HG02798 (cell line): ENCODE measurements at regions not wholly inside any gene's neighbourhood (a gene's known extent, or its start where the extent isn't known, plus 50 kb on each side); places are given as distances from the start of the nearest gene placed in this dataset.
A peak's percentile ranks its signal among the peaks of the same experiment; 100 is the strongest.

Experiments used
- ATAC-seq: cut with Tn5 transposase; IDR thresholded peaks from one replicate; pipeline ENCODE4 v1.9.1; 2021; ENCODE audit warnings: mild to moderate bottlenecking; ENCODE audit not compliant: unreplicated experiment, poor library complexity

DNA sequence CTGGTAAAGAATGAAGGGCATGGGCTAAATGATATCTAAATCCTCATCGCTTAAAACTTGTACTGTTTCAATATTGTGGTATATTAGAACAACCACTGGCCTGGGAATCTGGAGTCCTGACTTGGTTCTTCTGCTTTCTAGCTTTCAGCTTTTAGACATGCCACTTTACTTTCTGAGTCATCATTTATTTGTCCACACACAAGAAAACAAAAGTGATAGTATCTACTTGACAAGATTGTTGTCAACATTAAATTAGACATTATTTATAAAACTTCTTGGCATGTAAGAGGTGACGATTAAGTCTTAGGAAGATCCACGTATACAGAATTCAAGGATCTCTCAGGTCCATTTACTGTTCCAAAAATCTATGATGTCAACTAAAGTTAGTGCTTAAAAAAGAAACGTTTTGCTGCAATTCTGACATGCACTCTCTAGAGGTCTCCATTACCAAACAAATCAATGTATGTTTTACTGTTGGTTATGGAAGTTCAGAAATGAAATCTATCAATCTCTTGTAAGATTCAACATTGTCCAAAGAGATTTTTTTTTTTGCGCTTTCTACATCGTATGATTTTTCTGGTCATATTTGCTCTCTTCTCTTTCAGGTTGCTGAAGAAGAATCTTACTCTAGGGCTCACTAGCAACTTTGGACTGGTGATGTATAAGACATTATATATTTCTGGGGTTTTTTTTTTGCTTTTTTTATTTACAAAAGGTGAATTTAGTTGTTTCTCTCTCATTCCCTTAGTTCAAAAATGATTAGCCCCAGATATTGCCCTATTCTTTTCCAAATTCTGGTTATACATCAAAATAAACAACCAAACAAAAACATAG, 53.6 kb upstream of the DYNC1I1 start:
- no peak for ATAC-seq

DNA sequence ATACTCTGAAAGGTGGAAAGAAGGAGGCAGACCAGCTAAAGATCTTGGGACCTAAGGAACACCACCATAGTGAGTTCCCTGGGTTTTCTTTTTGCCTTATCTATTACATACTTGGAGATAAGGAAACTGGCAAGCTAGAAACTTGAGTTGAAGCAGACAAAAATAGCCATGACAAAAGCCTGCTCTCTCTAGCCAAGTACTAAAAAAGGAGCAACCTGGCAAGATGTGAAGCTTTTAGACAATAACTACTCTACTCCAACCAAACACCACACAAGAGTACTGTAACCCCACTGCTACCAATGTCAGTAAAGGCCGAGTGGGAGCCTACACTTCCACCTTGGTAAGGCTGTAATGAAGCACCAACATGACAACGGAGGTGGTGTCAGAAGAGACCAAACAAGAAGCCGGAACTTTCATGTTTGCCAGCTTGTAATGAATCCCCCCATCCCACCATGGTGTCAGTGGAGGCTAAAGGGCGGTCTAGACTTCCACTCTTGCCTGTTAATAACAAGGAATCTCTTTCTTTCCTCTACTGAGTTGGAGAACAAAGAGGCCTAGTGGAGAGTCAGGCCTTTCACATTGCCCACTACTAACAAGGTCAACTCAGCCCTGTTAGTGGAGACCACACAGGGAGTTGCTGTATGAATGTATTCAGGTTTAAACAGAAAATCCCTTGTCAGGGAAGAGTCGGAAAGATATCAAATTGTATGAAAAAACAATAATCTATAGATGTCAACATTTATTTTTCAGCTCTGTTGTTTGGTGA, 55.8 kb upstream of the DYNC1I1 start:
- ATAC-seq = no peak

DNA sequence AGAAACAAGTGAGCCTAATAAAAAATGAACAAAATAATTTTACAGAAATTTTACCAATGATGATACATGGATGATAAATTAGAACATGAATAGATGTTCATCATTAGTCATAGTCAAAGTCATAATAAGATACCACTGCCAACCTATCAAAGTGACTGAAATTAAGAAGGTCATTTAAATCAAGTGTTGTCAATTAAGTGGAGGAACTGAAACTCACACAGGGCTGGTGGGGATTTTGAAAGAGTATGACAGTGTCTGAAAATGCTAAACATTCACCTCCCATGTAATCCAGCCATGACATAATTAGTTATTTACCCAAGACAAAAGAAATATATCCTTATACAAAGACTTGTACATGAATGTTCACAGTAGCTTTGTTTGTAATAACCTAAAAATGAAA, 57.1 kb upstream of the DYNC1I1 start:
- peak; percentile 90 for ATAC-seq

DNA sequence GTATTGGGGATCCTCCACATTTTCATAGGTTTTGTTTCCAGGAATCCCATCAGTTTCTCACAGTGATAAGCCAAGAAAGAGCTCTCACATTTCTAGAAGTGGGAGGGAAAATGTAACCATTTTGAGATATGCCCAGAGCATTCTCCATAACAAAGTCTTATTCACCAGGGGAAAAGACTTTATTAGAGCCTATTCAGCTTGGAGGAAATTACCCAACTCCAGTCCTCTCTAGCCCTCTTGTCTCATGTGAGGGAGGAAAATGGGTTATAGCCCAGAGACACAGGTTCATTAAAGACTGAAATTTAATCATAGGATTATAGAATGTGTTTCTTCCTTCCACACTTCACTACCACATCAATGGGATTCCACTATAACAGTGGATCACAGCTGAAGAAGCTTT, 61.6 kb upstream of the DYNC1I1 start:
- no peak for ATAC-seq

DNA sequence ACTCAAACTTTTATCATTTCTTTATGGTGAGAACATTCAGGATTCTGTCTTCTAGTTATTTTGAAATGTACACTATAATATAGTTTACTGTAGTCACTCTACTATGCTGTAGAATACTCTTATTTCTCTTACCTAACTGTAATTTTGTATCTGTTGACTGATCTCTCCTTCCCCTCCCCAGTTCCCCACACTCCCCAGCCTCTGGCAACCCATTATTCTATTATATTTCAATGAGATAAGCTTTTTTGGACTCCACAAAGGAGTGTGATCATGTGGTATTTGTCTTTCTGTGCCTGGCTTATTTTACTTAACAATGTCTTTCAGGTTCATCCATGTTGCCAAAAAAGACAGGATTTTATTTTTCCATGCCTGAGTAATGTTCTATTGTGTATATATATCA, 71.4 kb upstream of the DYNC1I1 start:
- ATAC-seq = no peak

DNA sequence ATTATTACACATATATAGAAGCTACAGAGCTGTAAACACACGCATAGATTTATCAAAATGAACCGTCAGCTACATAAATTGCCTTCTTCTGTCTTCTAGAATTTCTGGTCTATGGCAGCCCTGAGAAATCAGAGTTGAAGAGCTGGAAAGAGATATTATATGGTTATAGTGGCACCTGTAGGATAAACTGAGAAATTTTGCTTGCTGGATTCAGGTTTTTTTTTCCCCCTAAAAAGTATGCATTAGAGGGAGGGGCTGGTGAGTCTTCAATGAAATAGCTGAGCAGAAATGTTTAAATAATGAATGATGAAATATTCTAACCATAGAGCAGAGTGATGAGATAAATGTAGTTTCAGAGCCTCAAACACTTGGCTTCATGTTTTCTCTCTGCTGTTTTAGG, 78.0 kb upstream of the DYNC1I1 start:
- ATAC-seq = no peak

DNA sequence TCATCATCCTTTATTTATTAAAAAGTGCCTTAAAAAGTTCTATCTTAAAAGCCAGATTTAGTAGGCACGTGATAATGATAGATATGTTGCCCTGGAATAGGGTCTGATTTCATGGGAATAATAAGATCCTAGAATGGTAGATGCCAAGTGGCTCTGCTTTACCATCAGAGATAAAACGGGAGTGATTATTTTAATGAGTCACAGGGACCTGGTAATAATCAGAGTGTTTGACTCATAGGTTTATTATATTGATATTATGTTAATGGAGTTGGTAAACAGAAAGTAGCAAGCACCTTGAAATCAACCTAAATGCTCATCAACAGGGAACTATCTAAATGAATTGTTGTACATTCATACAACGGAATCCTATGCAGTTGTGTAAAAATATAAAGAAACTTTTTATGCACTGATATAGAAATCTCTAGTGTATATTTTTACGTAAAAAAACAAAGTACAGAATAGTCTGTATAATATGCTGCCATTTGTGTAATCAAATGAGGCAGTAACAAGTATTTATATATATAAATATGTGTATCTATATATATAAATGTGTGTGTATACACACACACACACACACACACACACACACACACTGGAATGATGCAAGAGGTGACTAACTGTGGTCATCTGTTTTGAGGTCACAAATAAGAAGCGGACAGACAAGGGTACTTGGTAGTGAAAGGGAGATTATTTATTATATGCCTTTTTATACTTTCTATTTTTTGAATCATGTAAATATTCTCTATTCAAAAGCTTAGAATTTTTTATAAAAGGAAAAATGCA, 78.6 kb upstream of the DYNC1I1 start:
- no peak for ATAC-seq

DNA sequence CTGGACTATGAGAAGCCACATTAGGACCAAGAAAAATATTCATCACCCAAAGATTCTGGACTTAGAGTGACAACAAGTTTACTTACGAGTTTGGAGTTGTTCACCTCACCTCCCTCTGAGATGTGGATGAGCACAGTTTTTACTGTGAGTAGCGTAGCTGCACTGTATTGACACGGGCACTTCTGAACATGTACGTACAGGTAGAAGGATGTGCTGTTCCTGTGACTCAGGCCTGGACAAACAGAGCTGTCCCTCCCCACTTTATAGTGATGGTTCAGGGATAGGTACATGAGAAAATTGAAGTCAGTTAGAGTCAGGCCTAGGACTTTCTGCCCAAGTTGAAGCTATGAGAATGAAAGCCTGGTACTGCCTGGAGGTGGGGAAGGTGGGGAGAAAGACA, 80.9 kb upstream of the DYNC1I1 start:
- ATAC-seq = no peak

DNA sequence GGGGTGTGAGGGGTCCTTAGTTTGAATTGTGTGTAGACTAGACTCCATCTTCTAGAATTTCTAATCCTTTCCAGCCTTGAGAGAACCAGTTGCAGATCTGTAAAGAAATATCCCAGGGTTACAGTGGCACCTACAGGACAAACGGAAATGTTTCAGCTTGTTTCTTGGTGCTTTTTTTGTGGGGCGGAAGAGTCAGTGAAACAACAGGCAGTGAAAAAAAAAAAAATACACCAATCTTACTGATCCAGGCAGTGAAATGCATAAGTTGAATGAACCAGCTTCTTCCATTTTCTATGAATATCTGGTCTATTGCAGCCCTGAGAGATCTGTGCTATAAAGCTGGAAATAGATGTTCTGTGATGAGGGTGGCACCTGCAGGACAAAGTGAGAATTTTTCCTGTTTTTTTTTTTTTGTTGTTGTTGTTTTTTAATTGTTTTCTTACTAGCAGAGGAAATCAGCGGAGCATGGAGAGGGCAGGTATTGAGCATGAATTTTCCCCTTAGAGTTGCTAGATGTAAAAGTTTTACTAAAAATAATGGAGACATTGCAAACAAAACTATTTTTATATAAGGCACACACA, 81.9 kb upstream of the DYNC1I1 start:
- ATAC-seq = peak; percentile 77

DNA sequence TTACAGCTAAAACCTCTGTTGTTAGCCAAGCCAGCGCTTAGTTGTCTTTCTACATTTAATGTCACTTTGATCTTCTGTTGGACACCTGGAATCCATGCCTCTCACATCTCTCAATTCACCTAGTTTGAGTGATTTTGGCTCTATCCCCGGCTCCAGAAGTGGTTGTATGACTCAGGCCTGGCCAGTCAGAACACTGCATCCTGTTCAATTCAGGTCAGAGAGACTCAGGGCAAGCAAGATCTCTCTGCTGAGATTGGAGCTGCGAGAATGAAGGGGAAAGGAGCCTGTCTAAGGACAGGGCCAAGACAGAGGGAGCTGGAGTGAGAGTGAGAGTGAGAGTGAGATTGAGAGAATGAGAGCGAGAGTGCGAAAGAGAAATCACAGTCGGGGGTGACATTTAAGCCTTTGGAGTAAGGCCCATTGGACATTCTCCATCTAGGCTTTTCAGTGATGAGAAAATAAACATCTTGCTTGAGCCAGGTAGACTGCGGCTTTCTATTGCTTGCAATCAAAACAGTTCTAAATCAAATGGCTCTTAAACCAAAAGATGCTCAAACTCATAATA, 83.3 kb upstream of the DYNC1I1 start:
- no peak for ATAC-seq

DNA sequence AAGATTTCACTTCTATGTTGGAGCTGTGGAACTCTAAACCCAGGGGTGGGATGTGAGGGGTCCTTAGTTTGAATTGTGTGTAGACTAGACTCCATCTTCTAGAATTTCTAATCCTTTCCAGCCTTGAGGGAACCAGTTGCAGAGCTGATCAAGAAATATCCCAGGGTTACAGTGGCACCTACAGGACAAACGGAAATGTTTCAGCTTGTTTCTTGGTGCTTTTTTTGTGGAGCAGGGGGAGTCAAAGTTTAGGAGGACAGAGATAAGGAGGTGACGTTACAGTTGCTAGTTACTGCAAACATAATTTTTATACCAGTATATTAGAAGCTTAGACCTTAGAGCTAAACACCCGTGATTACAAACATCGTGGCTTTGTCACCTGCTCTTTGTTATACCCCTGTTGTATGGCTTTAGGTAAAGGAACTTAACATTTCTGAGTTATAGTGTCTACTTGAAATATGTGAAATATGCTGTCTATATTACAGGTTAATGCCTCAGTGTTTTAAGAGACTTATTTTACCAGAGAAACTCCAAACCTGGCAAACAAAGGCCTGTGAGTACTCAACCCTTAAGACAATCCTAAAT, 84.5 kb upstream of the DYNC1I1 start:
- ATAC-seq = no peak

DNA sequence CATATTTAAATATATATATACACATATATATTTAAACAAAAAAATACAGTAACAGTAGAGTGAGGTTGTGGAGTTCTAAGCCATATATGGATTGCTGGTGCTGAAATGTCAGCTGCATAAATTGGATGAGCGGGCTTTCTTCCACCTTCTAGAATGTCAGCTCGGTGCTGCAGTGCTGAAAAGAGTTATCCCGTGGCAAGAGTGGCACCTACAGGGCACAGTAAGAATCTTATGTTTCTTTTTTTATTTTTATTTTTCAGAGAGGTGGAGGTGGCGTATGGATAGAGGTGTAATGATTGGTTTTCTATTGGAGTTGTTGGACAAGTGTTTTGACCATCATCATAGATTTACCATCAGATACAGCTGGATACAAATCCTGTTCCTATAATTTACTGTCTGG, 86.2 kb upstream of the DYNC1I1 start:
- peak; percentile 35 for ATAC-seq

DNA sequence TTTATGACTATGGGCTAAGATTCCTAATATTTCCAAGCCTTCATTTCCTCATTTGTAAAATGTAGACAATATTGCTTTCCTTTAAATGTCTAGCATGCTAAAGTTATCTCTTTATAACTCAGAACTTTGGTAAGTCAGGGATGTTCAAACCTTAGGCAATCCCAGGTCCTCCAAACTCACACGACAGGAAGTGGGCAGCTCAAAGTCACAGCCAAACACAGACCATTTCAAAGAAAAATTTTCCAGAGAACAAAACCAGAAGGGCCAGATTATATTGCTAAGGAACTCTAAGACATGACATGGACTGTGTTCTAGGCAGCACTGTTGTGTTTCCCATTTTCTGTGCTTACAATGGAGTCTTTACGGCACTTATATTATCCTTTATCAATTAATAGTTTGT, 87.8 kb upstream of the DYNC1I1 start:
- no peak for ATAC-seq

DNA sequence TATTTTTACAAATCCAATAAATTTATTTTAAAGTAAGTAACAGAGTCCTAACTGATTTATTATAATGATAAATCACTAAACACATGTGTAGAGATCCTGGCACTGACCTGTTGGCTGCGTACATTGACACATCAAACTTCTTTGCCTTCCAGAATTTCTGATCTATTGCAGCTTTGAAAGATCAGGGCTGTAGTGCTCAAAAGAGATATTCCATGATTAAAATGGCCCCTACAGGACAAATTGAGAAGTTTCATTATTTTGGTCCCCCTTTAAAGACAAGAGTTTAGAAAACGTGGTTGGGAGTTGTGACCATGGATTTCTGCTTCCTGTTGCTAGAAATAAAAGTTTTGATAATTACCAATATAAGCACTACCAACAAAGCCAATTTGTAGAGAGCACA, 87.7 kb upstream of the PDK4 start:
- no peak for ATAC-seq

DNA sequence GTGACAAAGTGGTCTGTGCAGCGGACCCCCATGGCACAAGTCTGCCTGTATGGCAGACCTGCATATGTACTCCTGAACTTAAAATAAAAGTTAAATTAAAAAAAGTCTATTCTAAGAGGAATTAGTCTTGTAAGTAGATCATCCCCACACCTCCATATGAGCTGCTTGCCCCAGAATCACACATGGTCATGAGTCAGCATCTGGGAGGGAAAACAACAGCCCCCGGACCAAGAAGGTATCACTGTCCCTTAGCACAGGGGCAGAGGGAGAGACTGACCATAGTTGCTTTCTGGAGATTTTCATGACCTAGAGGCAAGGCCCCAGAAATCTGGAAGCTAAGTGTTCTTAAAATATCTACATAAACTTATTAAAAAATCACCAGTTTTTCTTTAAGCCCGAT, 86.6 kb upstream of the PDK4 start:
- ATAC-seq = no peak

DNA sequence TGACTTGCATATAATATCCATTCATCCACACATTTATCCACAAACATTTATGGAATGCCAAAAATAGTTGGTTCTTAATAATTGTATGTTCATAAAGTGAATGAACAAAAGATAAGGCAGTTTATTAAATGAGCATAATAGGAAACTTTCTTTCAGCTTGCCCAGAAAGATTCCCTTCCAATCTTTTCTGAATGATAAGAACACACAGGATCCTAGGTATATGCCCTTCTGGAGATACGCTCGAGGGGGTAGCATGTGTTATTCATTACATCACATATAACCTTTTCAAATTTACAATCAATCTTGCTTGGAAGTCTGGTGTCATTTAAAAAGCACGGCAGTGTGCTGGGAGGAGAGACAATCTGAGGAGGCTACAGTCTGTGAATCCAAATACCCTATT, 80.4 kb upstream of the PDK4 start:
- ATAC-seq = no peak

DNA sequence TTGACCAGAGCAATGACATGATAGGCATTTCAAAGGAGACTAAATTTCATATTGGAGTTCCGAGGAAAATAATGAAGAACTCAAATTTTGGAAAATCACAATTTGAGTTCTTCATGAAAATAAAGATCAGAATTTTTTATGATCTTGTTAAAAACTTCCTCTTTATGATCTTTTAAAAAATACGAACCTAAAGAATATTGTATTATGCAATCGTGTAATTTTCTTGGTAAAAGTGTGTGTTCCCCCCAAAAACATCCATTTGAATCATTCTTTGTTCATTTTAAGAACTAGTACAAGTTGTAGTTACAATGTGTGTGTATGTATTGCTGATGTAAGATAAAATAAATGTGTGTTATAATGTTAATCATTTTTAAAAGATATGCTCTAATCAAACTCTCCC, 79.3 kb upstream of the PDK4 start:
- no peak for ATAC-seq

DNA sequence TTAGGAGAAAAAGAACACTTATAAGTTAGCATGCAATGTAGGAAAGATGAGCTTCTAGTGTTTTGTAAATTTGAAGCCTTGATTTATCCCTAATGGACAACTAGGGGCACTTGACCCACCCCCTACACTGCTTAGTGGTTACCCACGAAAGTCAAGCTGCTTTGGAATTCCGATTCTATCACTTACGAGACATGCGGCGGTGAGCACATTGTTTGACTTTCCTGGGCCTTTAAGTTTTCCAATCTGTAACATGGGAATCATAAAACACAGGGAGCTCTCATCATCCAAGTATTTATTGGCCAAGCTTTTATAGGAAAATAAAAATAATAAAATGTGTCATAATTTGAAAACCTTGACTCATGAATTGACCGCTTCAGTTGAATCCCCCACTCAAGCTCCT, 78.7 kb upstream of the PDK4 start:
- ATAC-seq = no peak

DNA sequence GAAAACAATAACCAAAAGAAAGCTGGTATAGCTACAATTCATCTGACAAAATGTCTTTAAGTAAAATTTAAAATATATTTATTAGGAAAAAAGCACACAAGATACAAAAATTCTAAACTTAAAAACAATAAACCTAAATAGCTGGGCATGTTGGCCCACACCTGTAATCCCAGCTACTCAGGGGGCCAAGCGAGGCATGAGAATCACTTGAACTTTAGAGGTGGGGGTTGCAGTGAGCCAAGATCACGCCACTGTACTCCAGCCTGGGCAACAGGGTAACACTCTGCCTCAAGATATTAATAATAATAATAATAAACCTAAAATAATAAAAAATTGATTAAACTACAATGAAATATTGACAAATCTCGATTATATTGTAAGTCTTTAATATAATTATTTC, 77.8 kb upstream of the PDK4 start:
- ATAC-seq = no peak

DNA sequence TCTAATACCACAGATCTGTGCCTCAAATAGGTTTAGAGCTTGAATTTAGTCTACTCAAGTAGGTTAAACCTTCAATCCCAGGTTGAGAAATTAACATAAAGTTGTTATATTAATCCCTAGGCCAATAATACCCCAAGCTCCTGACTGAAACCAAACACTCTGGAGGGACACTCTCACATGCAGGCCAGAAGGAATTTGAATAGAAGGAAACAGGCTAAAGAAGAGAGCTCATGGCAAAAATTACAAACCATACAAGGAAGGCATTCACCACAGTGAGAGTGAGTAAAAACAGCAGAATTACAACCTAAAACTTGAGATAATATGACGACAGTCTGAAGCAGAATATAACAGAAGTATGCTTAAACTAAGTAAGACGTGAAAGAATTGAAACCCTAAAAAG, 76.1 kb upstream of the PDK4 start:
- ATAC-seq = no peak
